K562 (cell line): ENCODE measurements at regions not wholly inside any gene's neighbourhood (a gene's known extent, or its start where the extent isn't known, plus 50 kb on each side); places are given as distances from the start of the nearest gene placed in this dataset.

ENCODE experiments used
- BMI1 ChIP-seq: fragments of 150-350 bp; IDR thresholded peaks from 2 replicates; pipeline ENCODE4 v1.6.1; 2014; ENCODE audit warnings: low read length
- CTCF ChIP-seq, 3 experiments: IDR thresholded peaks in 2 of 3; conservative IDR thresholded peaks in 1 of 3; 2 replicates each; pipeline ENCODE4 v1.5.1; 2011 to 2012; ENCODE audit warnings: low read length in 3 of 3, mild to moderate bottlenecking in 3 of 3, control low read depth in 2 of 3, improper control_type of control experiment in 1 of 3, inconsistent platforms in 1 of 3, low read depth in 1 of 3, mixed read lengths in 1 of 3, moderate library complexity in 1 of 3; ENCODE audit not compliant: insufficient read depth in 2 of 3
- ERF ChIP-seq: fragments of 450-650 bp; formaldehyde crosslinking; IDR thresholded peaks from 2 replicates; pipeline ENCODE4 v1.4.0; 2020; ENCODE audit warnings: mild to moderate bottlenecking, mixed read lengths
- ESRRA ChIP-seq: fragments of 450-650 bp; IDR thresholded peaks from 2 replicates; pipeline ENCODE4 v1.6.1; 2014; ENCODE audit warnings: low read depth, mild to moderate bottlenecking, moderate library complexity, borderline replicate concordance
- JUN ChIP-seq, 2 experiments: sonication (generic) in 1 of 2; formaldehyde crosslinking in 1 of 2; IDR thresholded peaks; 2 replicates each; pipeline versions ENCODE4 v1.6.1 to v1.8.0; 2012 to 2022; ENCODE audit warnings: borderline replicate concordance in 2 of 2, mild to moderate bottlenecking in 2 of 2, improper control_type of control experiment in 1 of 2, low read depth in 1 of 2, low read length in 1 of 2, missing genetic modification reagents in 1 of 2
- PCBP2 ChIP-seq: fragments of 200-400 bp; formaldehyde crosslinking; IDR thresholded peaks from 2 replicates; pipeline ENCODE4 v1.6.1; 2018; ENCODE audit warnings: low read length, low read depth, mild to moderate bottlenecking, moderate library complexity; ENCODE audit not compliant: poor library complexity, severe bottlenecking
- POLR2A ChIP-seq: fragments of 450-650 bp; conservative IDR thresholded peaks from 2 replicates; pipeline ENCODE4 v1.6.1; 2016
- PTBP1 ChIP-seq: fragments of 200-400 bp; formaldehyde crosslinking; IDR thresholded peaks from 2 replicates; pipeline ENCODE4 v1.6.1; 2017; ENCODE audit warnings: low read depth, low read length
- SMARCB1 ChIP-seq: IDR thresholded peaks from 2 replicates; pipeline ENCODE4 v1.6.1; 2011; ENCODE audit warnings: improper control_type of control experiment, low read depth; ENCODE audit not compliant: insufficient read length
- SMARCE1 ChIP-seq: fragments of 450-650 bp; IDR thresholded peaks from 2 replicates; pipeline ENCODE4 v1.7.1; 2016; ENCODE audit warnings: mild to moderate bottlenecking
- SRF ChIP-seq, 2 experiments: fragments of 250-450, 450-650 bp in 1 of 2; sonication (Bioruptor Pico) in 1 of 2; sonication (generic) in 1 of 2; formaldehyde crosslinking; IDR thresholded peaks; 2 replicates each; pipeline versions ENCODE4 v1.5.0 to v1.5.1; 2020 to 2022; ENCODE audit warnings: mild to moderate bottlenecking in 1 of 2, missing genetic modification reagents in 1 of 2
- ZFP36 ChIP-seq: fragments of 150-350 bp; IDR thresholded peaks from 2 replicates; pipeline ENCODE4 v1.6.1; 2018; ENCODE audit warnings: low read length, low read depth; ENCODE audit not compliant: partially characterized antibody
- ZNF197 ChIP-seq: fragments of 200-800 bp; sonication (Bioruptor generic); IDR thresholded peaks from 2 replicates; pipeline ENCODE4 v1.6.1; 2016; ENCODE audit warnings: low read depth, missing genetic modification characterization, missing compliant biosample characterization

GRCh38 chr5:168005093-168005492, 286.4 kb upstream of the WWC1 start:
- no peak for TF ChIP-seq CTCF (IDR thresholded peaks at IDR 0.05 in 2 of 3, conservative IDR thresholded peaks at IDR 0.05 in 1 of 3; ENCODE audit: insufficient read depth in 2 of 3, low read depth in 1 of 3, low read length in 3 of 3)
- TF ChIP-seq SMARCB1: no peak
- TF ChIP-seq PTBP1: no peak
- TF ChIP-seq PCBP2: no peak
- TF ChIP-seq ZFP36: no peak
- TF ChIP-seq SRF (CRISPR knock-in tag; IDR thresholded peaks at IDR 0.05): no peak
- TF ChIP-seq SMARCE1: no peak
- no peak for TF ChIP-seq POLR2A
- TF ChIP-seq ERF (CRISPR knock-in tag): no peak
- no peak for TF ChIP-seq ZNF197 (CRISPR knock-in tag)
- no peak for TF ChIP-seq BMI1
- no peak for TF ChIP-seq JUN (IDR thresholded peaks at IDR 0.05; ENCODE audit: borderline replicate concordance, low read depth, low read length)
- no peak for TF ChIP-seq JUN (CRISPR knock-in tag; IDR thresholded peaks at IDR 0.05; ENCODE audit: borderline replicate concordance)
- no peak for TF ChIP-seq ESRRA
